ENCODE measurements at regions not wholly inside any gene's neighbourhood (a gene's known extent, or its start where the extent isn't known, plus 50 kb on each side); places are given as distances from the start of the nearest gene placed in this dataset.

DNA sequence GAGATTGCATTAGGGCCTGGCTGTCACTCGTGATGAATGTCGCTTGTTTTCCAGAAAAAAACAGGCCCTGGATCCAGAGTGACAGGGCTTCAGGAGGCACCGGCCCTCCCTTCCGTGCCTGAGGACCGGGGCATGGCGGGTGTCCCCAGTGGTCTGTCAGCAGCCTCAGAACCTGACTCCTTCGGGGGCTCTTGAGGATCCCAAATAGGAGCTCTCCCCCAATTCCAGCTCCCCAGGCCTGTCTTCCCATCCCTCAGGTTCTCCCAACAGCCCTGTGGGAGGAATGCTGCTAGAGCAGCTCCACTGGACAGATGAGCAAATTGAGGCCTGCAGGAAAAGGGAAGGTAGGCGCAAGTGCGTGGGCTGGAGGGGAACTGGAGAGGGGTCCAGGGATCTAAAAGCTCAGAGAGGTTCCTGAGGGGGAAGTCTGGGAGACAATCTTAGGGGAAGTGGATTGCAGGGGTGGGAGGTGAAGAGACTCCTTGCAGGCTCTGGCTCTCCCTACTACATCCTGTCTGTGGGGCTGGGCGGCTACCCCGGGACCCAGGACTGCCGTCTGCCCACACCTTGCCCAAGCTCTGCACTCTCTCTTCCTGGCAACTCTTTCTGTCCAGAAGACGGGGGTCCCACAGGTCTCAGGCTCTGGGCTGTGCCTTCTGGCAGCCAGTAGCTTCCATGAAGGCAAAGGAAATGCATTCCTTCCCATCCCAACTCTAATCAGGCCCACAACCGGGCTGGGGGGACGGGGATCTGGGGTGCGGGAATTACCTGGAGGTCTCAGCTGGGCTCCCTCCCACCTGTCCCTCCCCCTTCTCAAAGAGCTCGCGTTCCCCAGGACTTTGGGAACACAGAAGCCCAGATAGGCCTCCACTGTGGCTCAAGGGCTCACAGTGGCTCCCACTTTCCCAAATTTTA lies 105.7 kb upstream of the CASZ1 start:
- Histone ChIP-seq H3K23me2 (ENCODE audit: low read depth, low read length) (no peaks in the 10 kb centered on the region), H4K5ac (ENCODE audit: insufficient read length, low read depth, low read length) (no peak overlapping the region), H2AFZ (ENCODE audit: low read length) (no peak overlapping the region), H2BK12ac (ENCODE audit: low read depth, low read length) (peak overlapping the region; percentile 68; the same call in 1 of the 2 replicates), H3K14ac (ENCODE audit: insufficient read length) (no peak overlapping the region), H4K8ac (ENCODE audit: extremely low read depth, insufficient read depth, low read length) (peak overlapping the region; percentile 62; the same call in 1 of the 2 replicates), H2BK20ac (ENCODE audit: low read length) (0 out of 2 replicates have a peak overlapping the region, but pooled peaks have one; percentile 48), H3K4me2 (ENCODE audit: insufficient read depth in 1 of 2, low read depth in 2 of 2, low read length in 2 of 2) (peak overlapping the region; percentile 15 to 30; a peak in 1 of 4 replicates), H3K23ac (ENCODE audit: insufficient read length) (no peak overlapping the region), H3K9ac (replicated peaks in 1 of 4; ENCODE audit: extremely low read depth in 1 of 4, low read depth in 3 of 4, low read length in 3 of 4) (no peak overlapping the region), H3K27ac (ENCODE audit: low read depth, low read length) (no peak overlapping the region), H4K91ac (replicated peaks; ENCODE audit: insufficient read length, low read length) (peak overlapping the region; percentile 92), H3K9me3 (ENCODE audit: insufficient read depth in 2 of 2, low read depth in 1 of 2, low read length in 1 of 2) (no peaks in the 10 kb centered on the region), H2BK120ac (replicated peaks; ENCODE audit: low read depth, low read length) (no peak overlapping the region), H2BK15ac (ENCODE audit: low read length) (no peak overlapping the region), H2BK5ac (ENCODE audit: low read depth, low read length) (peak overlapping the region; percentile 87; the same call in 1 of the 2 replicates), H3K18ac (ENCODE audit: extremely low read depth, low read length) (peak overlapping the region; percentile 71), H3K56ac (replicated peaks; ENCODE audit: insufficient read length, low read depth, low read length) (no peak overlapping the region), H3K79me2 (ENCODE audit: control insufficient read depth in 1 of 2, insufficient read depth in 2 of 2, low read length in 2 of 2) (no peaks in the 10 kb centered on the region), H3K4me3 (ENCODE audit: extremely low read depth in 1 of 4, insufficient read depth in 2 of 4, low read depth in 3 of 4, low read length in 4 of 4) (no peak overlapping the region), H4K20me1 (replicated peaks in 1 of 2; ENCODE audit: control insufficient read depth in 1 of 2, insufficient read depth in 2 of 2, low read length in 2 of 2) (no peaks in the 10 kb centered on the region), H3K4ac (replicated peaks; ENCODE audit: insufficient read length, low read depth, low read length) (no peak overlapping the region), H2AK5ac (ENCODE audit: low read depth, low read length) (peak overlapping the region; percentile 28; the same call in 1 of the 2 replicates), H3K4me1 (replicated peaks in 1 of 4; ENCODE audit: control insufficient read depth in 3 of 4, insufficient read depth in 4 of 4, low read length in 3 of 4) (peaks cover 0 to 35% (median 25%) of the 10 kb centered on the region in 4 experiments; a peak in 6 of 7 replicates), H3K79me1 (ENCODE audit: low read depth, low read length) (peaks cover 3% of the 10 kb centered on the region; the same call in 1 of the 2 replicates), H3K27me3 (replicated peaks in 1 of 4; ENCODE audit: control insufficient read depth in 3 of 4, extremely low read depth in 1 of 4, insufficient read depth in 3 of 4, low read length in 3 of 4) (no peaks in the 10 kb centered on the region), H3K36me3 (ENCODE audit: control insufficient read depth in 2 of 4, insufficient read depth in 4 of 4, low read length in 3 of 4) (no peaks in the 10 kb centered on the region)
- ChIA-PET CTCF (ENCODE audit: partially characterized antibody) (interaction anchor here (0.6 to 8.0 kb wide), 8 partner anchors 8 to 305 kb away, joined by 3 to 59 read pairs (median 3); no protein-coding TSS in a partner anchor), POLR2A (ENCODE audit: partially characterized antibody) (interaction anchor here (1.1 to 1.3 kb wide), 4 partner anchors 12 to 26 kb away, joined by 3 to 4 read pairs (median 3); no protein-coding TSS in a partner anchor)
- FAIRE-seq = no peak
- WGBS, 2 experiments (ENCODE audit: extremely low coverage in 1 of 2, insufficient coverage in 1 of 2, insufficient read length in 1 of 2, insufficient replicate concordance in 2 of 2, low coverage in 1 of 2, low lambda C conversion rate in 2 of 2, missing lambda C conversion rate in 1 of 2) = 65% methylated on average over 18 of the region's 18 CpGs; no CpG with 5 or more reads in 1 of the 2 experiments
- no peak for DNase-seq (ENCODE audit: low read depth in 1 of 2, low spot score in 2 of 2)
- TF ChIP-seq, protein P1, sequence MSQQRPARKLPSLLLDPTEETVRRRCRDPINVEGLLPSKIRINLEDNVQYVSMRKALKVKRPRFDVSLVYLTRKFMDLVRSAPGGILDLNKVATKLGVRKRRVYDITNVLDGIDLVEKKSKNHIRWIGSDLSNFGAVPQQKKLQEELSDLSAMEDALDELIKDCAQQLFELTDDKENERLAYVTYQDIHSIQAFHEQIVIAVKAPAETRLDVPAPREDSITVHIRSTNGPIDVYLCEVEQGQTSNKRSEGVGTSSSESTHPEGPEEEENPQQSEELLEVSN (IDR thresholded peaks at IDR 0.05) = no peak

All from H1 (cell line).